ENCODE measurements at regions not wholly inside any gene's neighbourhood (a gene's known extent, or its start where the extent isn't known, plus 50 kb on each side); places are given as distances from the start of the nearest gene placed in this dataset.

GRCh38 chr2:201568217-201568820, 75.0 kb downstream of the TMEM237 start:
- peaks cover 0 to 13% (median 4%) of the 10 kb centered on the region in 6 donors for H3K4me1 ChIP-seq
- H3K9me3 ChIP-seq, result no peaks in the 10 kb centered on the region
- DNase-seq, result no peak
- H3K36me3 ChIP-seq, result no peaks in the 10 kb centered on the region
- no peak overlapping the region for H3K27ac ChIP-seq
- intact Hi-C loops (cut with DNase I; ENCODE audit: low total_unique reads), result no loop called here
- no peak overlapping the region for H3K4me3 ChIP-seq
- no peak for TF ChIP-seq POLR2A (IDR thresholded peaks at IDR 0.05)
- TF ChIP-seq POLR2AphosphoS5 (IDR thresholded peaks at IDR 0.05), result no peak
- no peak for TF ChIP-seq CTCF (IDR thresholded peaks at IDR 0.05 in 8 of 11, conservative IDR thresholded peaks at IDR 0.05 in 3 of 11)
- H3K27me3 ChIP-seq (replicated peaks in 1 of 7), result no peaks in the 10 kb centered on the region
- 90 to 95% (median 91%) methylated on average over 3 of the region's 3 CpGs for WGBS, 5 donors

- peak; percentile 73 for DNase-seq
- no peaks in the 10 kb centered on the region for H3K27me3 ChIP-seq (replicated peaks in 1 of 7)
- H3K9me3 ChIP-seq, result no peaks in the 10 kb centered on the region
- intact Hi-C loops (cut with DNase I; ENCODE audit: low total_unique reads), result no loop called here
- H3K4me1 ChIP-seq, result no peaks in the 10 kb centered on the region
- H3K36me3 ChIP-seq, result no peaks in the 10 kb centered on the region
- no peak for TF ChIP-seq POLR2A (IDR thresholded peaks at IDR 0.05)
- no peak overlapping the region for H3K27ac ChIP-seq
- WGBS, 5 donors, result 69 to 94% (median 81%) methylated on average over 2 to 4 of the region's 4 CpGs
- no peak overlapping the region for H3K4me3 ChIP-seq
These were observed 84.1 kb downstream of the TMEM237 start for GRCh38 chr2:201559067-201559710.

DNA sequence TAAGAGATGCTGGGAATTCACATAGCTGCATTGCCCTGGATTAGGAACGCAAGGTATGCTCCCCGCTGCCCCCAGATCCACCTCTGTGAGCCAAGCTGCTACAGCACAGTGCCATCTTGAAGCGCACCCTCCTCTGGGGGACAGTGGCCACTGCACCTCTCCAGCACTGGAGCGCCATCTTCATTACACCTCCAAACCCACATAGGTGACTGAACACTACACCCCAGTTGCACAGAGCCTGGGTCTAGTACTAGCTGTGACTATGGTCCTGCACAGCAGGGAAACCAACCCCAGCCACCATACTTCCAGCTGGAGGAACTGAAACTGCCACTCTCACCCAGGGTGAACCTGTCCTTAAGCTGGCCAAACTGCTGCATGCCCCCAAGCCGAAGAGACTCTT, 84.6 kb downstream of the TMEM237 start:
- no peak overlapping the region for H3K27ac ChIP-seq
- no peaks in the 10 kb centered on the region for H3K9me3 ChIP-seq
- 54 to 84% (median 75%) methylated on average over 5 of the region's 5 CpGs for WGBS, 5 donors
- no peaks in the 10 kb centered on the region for H3K27me3 ChIP-seq (replicated peaks in 1 of 7)
- H3K4me3 ChIP-seq, result no peak overlapping the region
- TF ChIP-seq POLR2A (IDR thresholded peaks at IDR 0.05) (no peak), POLR2AphosphoS5 (IDR thresholded peaks at IDR 0.05) (no peak), CTCF (IDR thresholded peaks at IDR 0.05 in 8 of 11, conservative IDR thresholded peaks at IDR 0.05 in 3 of 11) (no peak)
- no peak for DNase-seq
- no peaks in the 10 kb centered on the region for H3K4me1 ChIP-seq
- intact Hi-C loops (cut with DNase I; ENCODE audit: low total_unique reads), result no loop called here
- H3K36me3 ChIP-seq, result no peaks in the 10 kb centered on the region

DNA sequence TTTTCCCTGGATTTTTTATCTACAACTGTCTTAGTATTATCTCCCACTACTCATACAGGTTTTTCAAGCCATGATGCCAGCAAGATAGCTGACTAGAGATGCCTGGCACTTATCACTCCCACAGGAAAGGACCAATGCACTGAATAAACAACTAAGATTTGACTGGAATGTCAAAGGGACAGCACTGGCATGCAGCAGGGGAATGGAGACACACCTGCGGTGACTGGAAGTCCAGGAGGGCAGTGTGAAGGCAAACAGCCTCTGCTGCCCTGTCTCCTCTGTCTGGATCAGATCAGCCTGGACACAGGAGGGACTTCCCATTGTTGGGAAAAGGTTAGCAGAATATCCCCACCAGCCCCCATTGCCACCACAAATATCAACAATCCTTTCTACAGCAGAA, 85.1 kb downstream of the TMEM237 start:
- DNase-seq, result no peak
- Histone ChIP-seq H3K4me1 (no peaks in the 10 kb centered on the region), H3K27ac (no peak overlapping the region), H3K27me3 (replicated peaks in 1 of 7) (no peaks in the 10 kb centered on the region), H3K9me3 (no peaks in the 10 kb centered on the region), H3K4me3 (no peak overlapping the region), H3K36me3 (no peaks in the 10 kb centered on the region)
- WGBS, 5 donors, result 0 to 94% (median 91%) methylated on average over 1 of the region's 1 CpG
- intact Hi-C loops (cut with DNase I; ENCODE audit: low total_unique reads), result no loop called here
- TF ChIP-seq POLR2AphosphoS5 (IDR thresholded peaks at IDR 0.05) (no peak), CTCF (IDR thresholded peaks at IDR 0.05 in 8 of 11, conservative IDR thresholded peaks at IDR 0.05 in 3 of 11) (no peak)
